ENCODE measurements at regions not wholly inside any gene's neighbourhood (a gene's known extent, or its start where the extent isn't known, plus 50 kb on each side); places are given as distances from the start of the nearest gene placed in this dataset.

DNA sequence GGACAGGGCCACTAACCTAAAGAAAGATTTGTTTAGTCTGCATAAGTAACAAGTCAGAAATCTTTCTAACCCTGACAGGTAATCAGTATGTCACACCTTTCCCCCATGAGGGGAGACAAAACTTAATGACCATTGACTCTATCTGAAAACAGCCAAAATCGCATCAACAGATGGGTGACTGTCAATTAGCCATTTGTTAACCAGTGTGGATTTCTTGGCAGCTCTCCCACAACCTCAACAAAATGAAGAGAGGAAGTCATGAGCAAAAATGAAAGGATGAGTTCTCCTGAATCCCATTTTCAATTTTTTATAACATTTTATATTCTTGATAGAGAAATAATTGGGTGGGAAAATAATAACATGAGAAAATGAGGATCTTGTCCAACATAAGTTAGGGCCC, 84.6 kb upstream of the SNX2 start:
- Histone ChIP-seq H2BK15ac (ENCODE audit: low read depth, low read length) (no peak overlapping the region), H3K27ac (ENCODE audit: insufficient read depth, low read length) (no peak overlapping the region), H3K27me3 (ENCODE audit: control insufficient read depth, insufficient read depth, low read length) (no peaks in the 10 kb centered on the region; the same call in 1 of the 2 replicates), H2AK9ac (replicated peaks; ENCODE audit: low read depth, low read length, poor library complexity) (no peak overlapping the region), H2AK5ac (ENCODE audit: low read depth, low read length) (no peak overlapping the region), H3K4ac (ENCODE audit: low read depth, low read length) (no peak overlapping the region), H2BK20ac (ENCODE audit: low read depth, low read length) (no peak overlapping the region), H3K9ac (ENCODE audit: low read depth, low read length) (no peak overlapping the region), H3K56ac (ENCODE audit: extremely low read depth, insufficient read depth, low read length) (no peak overlapping the region), H2AFZ (replicated peaks; ENCODE audit: low read length, poor library complexity) (no peak overlapping the region), H3K36me3 (ENCODE audit: control insufficient read depth, insufficient read depth, low read length) (no peaks in the 10 kb centered on the region), H3K4me2 (ENCODE audit: low read depth, low read length) (no peak overlapping the region), H3K18ac (ENCODE audit: low read depth, low read length) (no peak overlapping the region), H4K8ac (ENCODE audit: low read depth in 2 of 2, low read length in 2 of 2) (no peak overlapping the region), H2BK120ac (ENCODE audit: low read depth, low read length) (no peak overlapping the region), H4K5ac (ENCODE audit: low read depth, low read length) (no peak overlapping the region), H3K9me3 (ENCODE audit: control insufficient read depth, insufficient read depth, low read length) (no peaks in the 10 kb centered on the region), H3K9me1 (ENCODE audit: insufficient read depth, low read length) (no peaks in the 10 kb centered on the region), H3K14ac (replicated peaks; ENCODE audit: low read depth, low read length) (no peak overlapping the region), H3K4me1 (ENCODE audit: control insufficient read depth, insufficient read depth, low read length) (no peaks in the 10 kb centered on the region), H3K4me3 (ENCODE audit: insufficient read depth, low read depth, low read length) (no peak overlapping the region), H4K91ac (ENCODE audit: insufficient read depth, low read depth, low read length) (no peak overlapping the region), H4K20me1 (ENCODE audit: insufficient read depth, low read length) (no peaks in the 10 kb centered on the region), H3K23ac (ENCODE audit: low read depth, low read length) (no peak overlapping the region), H3K79me1 (ENCODE audit: low read depth in 1 of 2, low read length in 2 of 2) (no peaks in the 10 kb centered on the region), H2BK5ac (ENCODE audit: low read depth, low read length, poor library complexity, severe bottlenecking) (no peak overlapping the region)
- intact Hi-C loops (cut with micrococcal nuclease) = no loop called here
- POLR2A ChIA-PET (ENCODE audit: unreplicated experiment) = no interaction called here
- no peak for TF ChIP-seq CTCF (conservative IDR thresholded peaks at IDR 0.05; ENCODE audit: low read depth, low read length)
- TF ChIP-seq RAD21 (IDR thresholded peaks at IDR 0.05; ENCODE audit: low read length) = no peak
- no peak for TF ChIP-seq SMC3 (IDR thresholded peaks at IDR 0.05; ENCODE audit: low read depth, low read length)
- TF ChIP-seq FOS (IDR thresholded peaks at IDR 0.05; ENCODE audit: low read depth, low read length) = no peak
- TF ChIP-seq CEBPB (IDR thresholded peaks at IDR 0.05; ENCODE audit: low read depth, low read length) = no peak
- no peak for TF ChIP-seq MAFK (IDR thresholded peaks at IDR 0.05; ENCODE audit: low read depth, low read length)
- TF ChIP-seq, protein P1, sequence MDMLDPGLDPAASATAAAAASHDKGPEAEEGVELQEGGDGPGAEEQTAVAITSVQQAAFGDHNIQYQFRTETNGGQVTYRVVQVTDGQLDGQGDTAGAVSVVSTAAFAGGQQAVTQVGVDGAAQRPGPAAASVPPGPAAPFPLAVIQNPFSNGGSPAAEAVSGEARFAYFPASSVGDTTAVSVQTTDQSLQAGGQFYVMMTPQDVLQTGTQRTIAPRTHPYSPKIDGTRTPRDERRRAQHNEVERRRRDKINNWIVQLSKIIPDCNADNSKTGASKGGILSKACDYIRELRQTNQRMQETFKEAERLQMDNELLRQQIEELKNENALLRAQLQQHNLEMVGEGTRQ (IDR thresholded peaks at IDR 0.05; ENCODE audit: low read depth, low read length) = no peak
- TF ChIP-seq RCOR1 (IDR thresholded peaks at IDR 0.05; ENCODE audit: insufficient replicate concordance, low read length) = no peak
- TF ChIP-seq POLR2A (IDR thresholded peaks at IDR 0.05; ENCODE audit: low read depth, low read length) = no peak
- TF ChIP-seq MXI1 (IDR thresholded peaks at IDR 0.05; ENCODE audit: borderline replicate concordance, low read depth, low read length) = no peak
- no peak for TF ChIP-seq MAZ (IDR thresholded peaks at IDR 0.05; ENCODE audit: borderline replicate concordance, low read depth, low read length)
- no peak for TF ChIP-seq RFX5 (IDR thresholded peaks at IDR 0.05; ENCODE audit: low read depth, low read length)
- no peak for TF ChIP-seq NFE2L2 (IDR thresholded peaks at IDR 0.05; ENCODE audit: low read depth, low read length)
- dilution Hi-C loops (cut with HindIII; ENCODE audit: low sequenced_read_pairs, unreplicated experiment) = no loop called here
- CTCF ChIA-PET = no interaction called here
- in situ Hi-C loops (cut with MboI; ENCODE audit: low sequenced_read_pairs) = no loop called here
- no peak for DNase-seq
- BruUV-seq (replicated peaks) = no TSS peak
- no CpG with 5 or more reads among the region's 1 CpG for WGBS, 2 experiments (ENCODE audit: extremely low coverage in 2 of 2, insufficient read length in 1 of 2)
- ATAC-seq (ENCODE audit: low read depth) = no peak

Measured in IMR-90 (cell line).